ENCODE measurements at regions not wholly inside any gene's neighbourhood (a gene's known extent, or its start where the extent isn't known, plus 50 kb on each side); places are given as distances from the start of the nearest gene placed in this dataset.

GRCh38 chr6:66145867-66146266 is 438.8 kb upstream of the EYS start:
- Histone ChIP-seq H3K27me3 (no peaks in the 10 kb centered on the region), H3K27ac (no peak overlapping the region), H3K4me1 (ENCODE audit: insufficient read depth) (no peaks in the 10 kb centered on the region), H3K4me3 (no peak overlapping the region), H3K36me3 (replicated peaks; ENCODE audit: insufficient read depth, low read depth) (no peaks in the 10 kb centered on the region), H3K9me3 (ENCODE audit: low read depth) (no peaks in the 10 kb centered on the region), H2AFZ (no peak overlapping the region), H3K79me2 (no peaks in the 10 kb centered on the region), H4K20me1 (ENCODE audit: insufficient read depth, poor library complexity, severe bottlenecking) (no peaks in the 10 kb centered on the region), H3K4me2 (no peak overlapping the region), H3K9me2 (replicated peaks; ENCODE audit: insufficient read depth) (no peaks in the 10 kb centered on the region)
- WGBS (ENCODE audit: low lambda C conversion rate, missing lambda C conversion rate): 95% methylated on average over 8 of the region's 8 CpGs
- no peak for DNase-seq (ENCODE audit: low spot score)
- no peak for TF ChIP-seq CTCF (IDR thresholded peaks at IDR 0.05; ENCODE audit: poor library complexity)
- TF ChIP-seq EZH2 (IDR thresholded peaks at IDR 0.05; ENCODE audit: borderline replicate concordance): no peak
- TF ChIP-seq EZH2phosphoT487 (IDR thresholded peaks at IDR 0.05; ENCODE audit: low read depth, severe bottlenecking, unreplicated experiment): no peak

- Histone ChIP-seq H3K4me2 (no peak overlapping the region), H2AFZ (no peak overlapping the region), H3K27me3 (no peaks in the 10 kb centered on the region), H3K36me3 (replicated peaks; ENCODE audit: insufficient read depth, low read depth) (no peaks in the 10 kb centered on the region), H4K20me1 (ENCODE audit: insufficient read depth, poor library complexity, severe bottlenecking) (no peaks in the 10 kb centered on the region), H3K9me3 (ENCODE audit: low read depth) (no peaks in the 10 kb centered on the region), H3K9me2 (replicated peaks; ENCODE audit: insufficient read depth) (no peaks in the 10 kb centered on the region), H3K27ac (no peak overlapping the region), H3K79me2 (no peaks in the 10 kb centered on the region), H3K4me3 (no peak overlapping the region), H3K4me1 (ENCODE audit: insufficient read depth) (no peaks in the 10 kb centered on the region)
- WGBS (ENCODE audit: low lambda C conversion rate, missing lambda C conversion rate): 74% methylated on average over 2 of the region's 2 CpGs
- no peak for DNase-seq (ENCODE audit: low spot score)
- no peak for TF ChIP-seq EZH2 (IDR thresholded peaks at IDR 0.05; ENCODE audit: borderline replicate concordance)
Measured at GRCh38 chr6:66134021-66134420, 427.0 kb upstream of the EYS start.

- H3K4me3 ChIP-seq: no peak overlapping the region
- no peak overlapping the region for H2AFZ ChIP-seq
- no peaks in the 10 kb centered on the region for H3K36me3 ChIP-seq (replicated peaks; ENCODE audit: insufficient read depth, low read depth)
- no peaks in the 10 kb centered on the region for H4K20me1 ChIP-seq (ENCODE audit: insufficient read depth, poor library complexity, severe bottlenecking)
- no peak overlapping the region for H3K27ac ChIP-seq
- no peak for DNase-seq (ENCODE audit: low spot score)
- no peak overlapping the region for H3K4me2 ChIP-seq
- H3K4me1 ChIP-seq (ENCODE audit: insufficient read depth): no peaks in the 10 kb centered on the region
- H3K27me3 ChIP-seq: no peaks in the 10 kb centered on the region
- TF ChIP-seq CTCF (IDR thresholded peaks at IDR 0.05; ENCODE audit: poor library complexity): no peak
- TF ChIP-seq EZH2phosphoT487 (IDR thresholded peaks at IDR 0.05; ENCODE audit: low read depth, severe bottlenecking, unreplicated experiment): no peak
- TF ChIP-seq EZH2 (IDR thresholded peaks at IDR 0.05; ENCODE audit: borderline replicate concordance): no peak
- H3K9me3 ChIP-seq (ENCODE audit: low read depth): no peaks in the 10 kb centered on the region
- H3K79me2 ChIP-seq: no peaks in the 10 kb centered on the region
- H3K9me2 ChIP-seq (replicated peaks; ENCODE audit: insufficient read depth): no peaks in the 10 kb centered on the region
- 100% methylated on average over 1 of the region's 1 CpG for WGBS (ENCODE audit: low lambda C conversion rate, missing lambda C conversion rate)
Measured at GRCh38 chr6:66128656-66129055, 421.6 kb upstream of the EYS start.

- H3K79me2 ChIP-seq: no peaks in the 10 kb centered on the region
- no peak overlapping the region for H3K4me2 ChIP-seq
- no peaks in the 10 kb centered on the region for H3K9me3 ChIP-seq (ENCODE audit: low read depth)
- no peak overlapping the region for H2AFZ ChIP-seq
- H3K4me1 ChIP-seq (ENCODE audit: insufficient read depth): no peaks in the 10 kb centered on the region
- H3K4me3 ChIP-seq: no peak overlapping the region
- no peaks in the 10 kb centered on the region for H4K20me1 ChIP-seq (ENCODE audit: insufficient read depth, poor library complexity, severe bottlenecking)
- no peaks in the 10 kb centered on the region for H3K36me3 ChIP-seq (replicated peaks; ENCODE audit: insufficient read depth, low read depth)
- no peaks in the 10 kb centered on the region for H3K9me2 ChIP-seq (replicated peaks; ENCODE audit: insufficient read depth)
- TF ChIP-seq EZH2phosphoT487 (IDR thresholded peaks at IDR 0.05; ENCODE audit: low read depth, severe bottlenecking, unreplicated experiment): no peak
- no peak for TF ChIP-seq EZH2 (IDR thresholded peaks at IDR 0.05; ENCODE audit: borderline replicate concordance)
- no peak for TF ChIP-seq CTCF (IDR thresholded peaks at IDR 0.05; ENCODE audit: poor library complexity)
- no peak for DNase-seq (ENCODE audit: low spot score)
- no peak overlapping the region for H3K27ac ChIP-seq
- no peaks in the 10 kb centered on the region for H3K27me3 ChIP-seq
- 73% methylated on average over 2 of the region's 2 CpGs for WGBS (ENCODE audit: low lambda C conversion rate, missing lambda C conversion rate)
Measured at GRCh38 chr6:66128243-66128642, 421.2 kb upstream of the EYS start.

Data from hepatocyte (in vitro differentiated cells).